Heart right ventricle (tissue), 16 donors: ENCODE measurements at regions not wholly inside any gene's neighbourhood (a gene's known extent, or its start where the extent isn't known, plus 50 kb on each side); places are given as distances from the start of the nearest gene placed in this dataset.
"Not testable (repeated sequence)": the region's sequence is repeated elsewhere in the genome, so short reads cannot be mapped to it uniquely, and the experiment has no call there.

ENCODE experiments used
- ATAC-seq, 8 donors: fragments of 200-7000 bp; cut with Tn5 transposase; one replicate each; pipeline ENCODE4 v1.9.1; 2020; ENCODE audit warnings: mild to moderate bottlenecking in 8 of 8, moderate library complexity in 8 of 8, moderate number of reproducible peaks in 1 of 8
- DNase-seq, 2 donors: peaks; one replicate each; pipeline ENCODE4 v3.0.0-alpha.2; 2020
- H3K27ac ChIP-seq, 10 donors: fragments of 200-600 bp; sonication (generic) in 2 of 10; one replicate each; pipeline versions ENCODE4 v1.5.0 to v1.8.0; 2020 to 2022; ENCODE audit warnings: mild to moderate bottlenecking in 3 of 10
- H3K27me3 ChIP-seq, 7 donors: fragments of 200-600 bp; one replicate each; pipeline ENCODE4 v1.8.0; 2021 to 2022; ENCODE audit warnings: mild to moderate bottlenecking in 2 of 7
- H3K36me3 ChIP-seq, 9 donors: fragments of 200-600 bp; sonication (generic) in 1 of 9; one replicate each; pipeline versions ENCODE4 v1.5.0 to v1.8.0; 2020 to 2022; ENCODE audit warnings: mild to moderate bottlenecking in 2 of 9
- H3K4me1 ChIP-seq, 9 donors: fragments of 200-600 bp; sonication (generic) in 1 of 9; one replicate each; pipeline versions ENCODE4 v1.5.0 to v1.8.0; 2020 to 2022; ENCODE audit warnings: mild to moderate bottlenecking in 4 of 9
- H3K4me3 ChIP-seq, 10 donors: fragments of 200-600 bp; sonication (generic) in 2 of 10; one replicate each; pipeline versions ENCODE4 v1.5.0 to v1.8.0; 2020 to 2022; ENCODE audit warnings: mild to moderate bottlenecking in 7 of 10, moderate library complexity in 2 of 10
- H3K9me3 ChIP-seq, 11 donors: fragments of 200-600 bp in 10 of 11; sonication (generic) in 2 of 11; one replicate each; pipeline versions ENCODE4 v1.5.0 to v1.8.0; 2013 to 2022; ENCODE audit warnings: mild to moderate bottlenecking in 2 of 11, control low read depth in 1 of 11, moderate library complexity in 1 of 11
- CTCF ChIP-seq, 9 donors: fragments of 200-600 bp; sonication (generic) in 2 of 9; IDR thresholded peaks; one replicate each; pipeline versions ENCODE4 v1.5.0 to v1.8.0; 2021 to 2022; ENCODE audit warnings: antibody characterized with exemption in 9 of 9, mild to moderate bottlenecking in 5 of 9, moderate library complexity in 1 of 9
- WGBS, 2 donors: extraction: QIAGEN DNeasy Blood & Tissue Kit; methylation state at CpG; one replicate each; pipeline ENCODE4 v1.1.7; 2013; ENCODE audit warnings: inconsistent platforms in 1 of 2; 5-methylcytosine and 5-hydroxymethylcytosine counted together
- intact Hi-C, 10 donors: fragments of 100-400 bp; cut with DNase I; formaldehyde crosslinking; loops; one replicate each; pipeline versions ENCODE4 v1.11.1 to v1.14.2; 2022
- donor health status: Arrhythmogenic right ventricular cardiomyopathy.
- donor health status: ischemic (EF 13 %, LVEDD 7.1; RV severe dilation, severe dysfunction).
- donor health status: healthy with polysubstance abuse.
- donor health status: DM: no; HTN: yes; CAD: no.
- donor health status: DM: no; HTN: no; CAD: no.
- donor health status: ischemic (EF 25% LVEDD 6.9; RV normal size, moderate dysfunction).
- donor health status: ischemic (EF 25% LVEDD 5.7; RV mildly dilated, moderate dysfunction).
- donor health status: healthy.
- donor health status: DM: yes; HTN: yes; CAD: no.
- donor health status: Ischemic cardiomyopathy.
- donor health status: ischemic (EF 35%, LVEDD 5.7; RV mildly dilated, moderate dysfunction).
- donor health status: nonischemic (EF 11% LVEDD 7.7; RV severe dilation, severe dysfunction).
- donor health status: DM: yes; HTN: yes; CAD: no.
- donor health status: PGD.
- donor health status: ischemic (EF 29% LVEDD 5.4; RV normal size, mild dysfunction).
- donor health status: nonischemic (EF 23%, LVEDD 6.1; RV moderate dilation, normal function).

- 42 to 57% methylated on average over 3 of the region's 3 CpGs for WGBS, 2 donors
- H3K4me3 ChIP-seq, DNase-seq, intact Hi-C loops, H3K27me3 ChIP-seq, H3K27ac ChIP-seq, H3K36me3 ChIP-seq, ATAC-seq, H3K9me3 ChIP-seq: not testable (repeated sequence)
- peak in 1 of 9 donors; percentile 3 for TF ChIP-seq CTCF (IDR thresholded peaks at IDR 0.05)
- H3K4me1 ChIP-seq: peaks cover 0 to 14% (median 0%) of the 10 kb centered on the region in 9 donors
Measured at GRCh38 chr1:219704331-219704730, 91.4 kb upstream of the ZC3H11B start.

- ATAC-seq: no peak
- H3K27me3 ChIP-seq: no peaks in the 10 kb centered on the region
- whole genome bisulfite sequencing, 2 donors: 96 to 99% methylated on average over 3 of the region's 3 CpGs
Measured at GRCh38 chr1:219703368-219703639, 90.4 kb upstream of the ZC3H11B start.

GRCh38 chr1:219701476-219701875 lies 88.6 kb upstream of the ZC3H11B start:
- Histone ChIP-seq H3K4me1 (peaks cover 0 to 14% (median 0%) of the 10 kb centered on the region in 9 donors), H3K27me3 (no peaks in the 10 kb centered on the region), H3K36me3 (no peaks in the 10 kb centered on the region), H3K9me3 (peaks cover 0 to 3% (median 0%) of the 10 kb centered on the region in 11 donors), H3K4me3 (no peak overlapping the region), H3K27ac (no peak overlapping the region)
- ATAC-seq (peak in 4 of 8 donors; percentile 40 to 51 (median 44)), DNase-seq (no peak)
- TF ChIP-seq CTCF (IDR thresholded peaks at IDR 0.05): no peak
- intact Hi-C loops: no loop called here
- WGBS, 2 donors: 66 to 71% methylated on average over 3 of the region's 3 CpGs

More at GRCh38 chr1:219703368-219703639, 90.4 kb upstream of the ZC3H11B start:
- intact Hi-C loops: no loop called here
- Histone ChIP-seq H3K36me3 (no peaks in the 10 kb centered on the region), H3K4me3 (no peak overlapping the region), H3K9me3 (peaks cover 0 to 6% (median 0%) of the 10 kb centered on the region in 11 donors), H3K27ac (no peak overlapping the region), H3K4me1 (peaks cover 0 to 14% (median 0%) of the 10 kb centered on the region in 9 donors)
- no peak for TF ChIP-seq CTCF (IDR thresholded peaks at IDR 0.05)
- DNase-seq: no peak

- 69 to 77% methylated on average over 5 of the region's 5 CpGs for WGBS, 2 donors
- Histone ChIP-seq H3K4me3 (no peak overlapping the region), H3K9me3 (no peaks in the 10 kb centered on the region), H3K27ac (no peak overlapping the region), H3K27me3 (no peaks in the 10 kb centered on the region), H3K36me3 (no peaks in the 10 kb centered on the region), H3K4me1 (peaks cover 0 to 14% (median 0%) of the 10 kb centered on the region in 9 donors)
- ATAC-seq: peak in 6 of 8 donors; percentile 45 to 73 (median 50)
- intact Hi-C loops: no loop called here
- DNase-seq: no peak
- no peak for TF ChIP-seq CTCF (IDR thresholded peaks at IDR 0.05)
Measured at GRCh38 chr1:219699870-219700269, 87.0 kb upstream of the ZC3H11B start.
